HG03159 (cell line): ENCODE measurements at regions not wholly inside any gene's neighbourhood (a gene's known extent, or its start where the extent isn't known, plus 50 kb on each side); places are given as distances from the start of the nearest gene placed in this dataset.
"Not testable (repeated sequence)": the region's sequence is repeated elsewhere in the genome, so short reads cannot be mapped to it uniquely, and the experiment has no call there.

Experiments used
- ATAC-seq: cut with Tn5 transposase; IDR thresholded peaks from one replicate; pipeline ENCODE4 v1.9.1; 2021; ENCODE audit warnings: mild to moderate bottlenecking, moderate library complexity; ENCODE audit not compliant: unreplicated experiment

- not testable (repeated sequence) for ATAC-seq
Measured at GRCh38 chr11:134851503-134852224, 439.6 kb upstream of the B3GAT1 start.

DNA sequence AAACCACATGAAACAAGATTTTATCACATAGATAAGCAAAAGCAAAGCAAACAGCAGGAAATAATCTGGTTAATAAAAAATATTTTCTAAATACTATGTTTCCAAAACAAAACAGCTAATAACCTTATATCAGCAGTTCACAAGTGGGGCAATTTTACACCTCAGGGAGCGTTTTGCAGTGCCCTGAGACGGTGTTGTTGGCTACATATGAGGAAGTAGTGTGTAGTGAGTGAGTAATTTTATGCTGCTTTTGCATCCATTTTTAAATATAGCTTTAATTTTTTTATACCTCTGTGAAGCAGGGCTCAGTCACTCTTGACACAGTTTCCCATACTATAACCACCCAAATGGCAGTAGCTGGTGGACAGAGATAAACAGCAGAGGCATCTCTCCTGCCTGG lies 438.5 kb upstream of the B3GAT1 start:
- ATAC-seq: no peak

- ATAC-seq: no peak
Measured at GRCh38 chr11:134849833-134850232, 437.8 kb upstream of the B3GAT1 start.

GRCh38 chr11:134847083-134847715 lies 435.2 kb upstream of the B3GAT1 start:
- ATAC-seq: no peak

GRCh38 chr11:134846328-134847082 lies 434.5 kb upstream of the B3GAT1 start:
- ATAC-seq: no peak

GRCh38 chr11:134845474-134846327 lies 433.7 kb upstream of the B3GAT1 start:
- no peak for ATAC-seq

- ATAC-seq: no peak
Measured at GRCh38 chr11:134844838-134845237, 432.8 kb upstream of the B3GAT1 start.

DNA sequence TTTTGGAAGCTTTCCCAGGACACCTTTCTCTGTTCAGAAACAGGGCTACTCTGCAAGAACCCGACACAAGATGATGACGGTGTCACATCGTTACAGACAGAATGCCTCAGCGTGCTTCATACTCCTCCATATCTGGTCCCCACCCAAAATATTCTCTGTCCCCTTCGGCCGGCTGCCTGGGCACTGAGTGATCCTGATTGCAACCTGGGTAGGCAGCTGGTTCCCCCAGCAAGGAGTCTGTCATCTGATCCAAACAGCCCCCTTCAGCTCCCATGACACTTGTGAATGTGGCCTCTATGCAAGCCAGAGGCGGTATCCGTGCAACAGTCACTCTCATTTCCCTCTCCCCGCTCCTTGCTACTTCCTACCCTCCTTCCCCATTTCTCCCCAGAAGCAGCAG lies 431.7 kb upstream of the B3GAT1 start:
- no peak for ATAC-seq

GRCh38 chr11:134843020-134843419 lies 431.0 kb upstream of the B3GAT1 start:
- ATAC-seq: no peak

DNA sequence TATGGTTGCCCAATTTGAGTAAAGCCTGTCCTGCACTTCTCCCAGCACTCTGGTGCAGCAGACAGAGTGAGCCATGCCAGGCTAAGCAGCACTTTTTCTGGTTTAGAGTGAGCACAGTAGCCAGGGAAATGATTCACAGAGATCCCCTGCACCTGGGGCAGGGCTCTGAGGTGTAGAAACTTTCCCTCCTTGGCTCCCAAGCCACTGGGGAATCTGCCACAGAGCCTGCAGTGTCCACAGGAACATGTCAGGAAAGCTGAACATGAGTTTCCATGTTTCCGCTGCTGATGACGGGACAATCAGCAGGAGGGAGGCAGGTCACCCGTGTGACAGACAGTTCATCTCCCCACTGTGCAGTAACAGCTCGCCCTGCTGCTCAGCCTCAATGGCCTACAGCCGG lies 429.9 kb upstream of the B3GAT1 start:
- ATAC-seq: no peak

DNA sequence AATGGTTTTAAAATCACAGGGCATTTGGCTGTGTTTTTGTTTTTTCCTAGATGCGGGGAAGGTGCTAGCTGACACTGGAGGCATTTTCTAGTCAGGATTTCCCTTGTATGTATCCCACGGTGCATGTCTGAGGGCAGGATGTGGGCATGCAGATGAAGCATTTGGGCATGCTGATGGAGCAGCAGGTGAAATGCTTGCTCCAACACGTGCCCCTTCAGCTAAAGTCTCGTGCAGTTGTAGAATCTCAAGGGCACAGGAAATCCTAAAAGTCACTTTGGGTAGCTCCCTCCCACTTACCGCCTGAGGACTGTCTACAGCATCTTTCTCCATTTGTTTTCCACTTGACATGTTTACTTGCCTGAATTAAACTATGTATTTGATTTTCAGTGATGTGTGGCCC lies 429.4 kb upstream of the B3GAT1 start:
- ATAC-seq: no peak

- ATAC-seq: no peak
Measured at GRCh38 chr11:134840945-134841344, 428.9 kb upstream of the B3GAT1 start.

GRCh38 chr11:134840165-134840564 lies 428.1 kb upstream of the B3GAT1 start:
- ATAC-seq: not testable (repeated sequence)

- ATAC-seq: no peak
Measured at GRCh38 chr11:134838708-134839107, 426.7 kb upstream of the B3GAT1 start.

GRCh38 chr11:134837887-134838232 lies 425.8 kb upstream of the B3GAT1 start:
- no peak for ATAC-seq

DNA sequence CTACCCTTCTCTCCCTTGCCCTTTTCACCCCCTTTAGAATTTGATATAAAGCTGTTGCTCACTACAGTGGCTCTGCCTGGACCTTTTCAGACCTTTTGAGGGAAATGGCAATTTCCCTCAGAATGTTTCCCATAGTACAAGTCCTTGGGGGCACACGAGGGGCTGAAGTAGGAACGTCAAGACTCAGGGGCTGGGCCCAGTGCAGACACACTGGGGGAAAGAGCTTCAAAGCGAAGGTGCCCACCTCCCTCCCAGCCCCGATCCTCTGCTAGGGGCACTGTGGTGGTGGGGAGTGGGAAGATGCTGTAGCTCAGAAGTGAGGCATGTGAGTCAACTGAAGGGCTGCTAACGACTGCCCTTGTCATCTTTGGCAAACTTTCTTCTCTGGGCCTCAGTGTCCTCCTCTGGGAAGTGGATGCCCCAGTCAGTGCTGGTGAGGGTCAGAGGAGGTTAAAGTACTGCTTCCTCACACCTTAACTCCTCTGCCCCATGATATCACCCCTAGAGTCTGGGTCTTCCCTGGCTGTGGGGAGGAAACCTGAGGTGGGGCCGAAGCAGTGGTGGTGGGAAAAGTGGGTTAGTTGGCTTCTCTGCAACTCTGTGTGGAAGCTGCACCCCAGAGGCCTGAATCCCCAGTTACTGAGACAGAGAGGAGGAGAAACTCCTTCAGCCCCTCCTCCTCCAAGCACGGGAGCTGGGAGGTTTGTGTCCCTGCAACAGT lies 425.3 kb upstream of the B3GAT1 start:
- ATAC-seq: no peak

GRCh38 chr11:134836561-134836960 lies 424.5 kb upstream of the B3GAT1 start:
- no peak for ATAC-seq

DNA sequence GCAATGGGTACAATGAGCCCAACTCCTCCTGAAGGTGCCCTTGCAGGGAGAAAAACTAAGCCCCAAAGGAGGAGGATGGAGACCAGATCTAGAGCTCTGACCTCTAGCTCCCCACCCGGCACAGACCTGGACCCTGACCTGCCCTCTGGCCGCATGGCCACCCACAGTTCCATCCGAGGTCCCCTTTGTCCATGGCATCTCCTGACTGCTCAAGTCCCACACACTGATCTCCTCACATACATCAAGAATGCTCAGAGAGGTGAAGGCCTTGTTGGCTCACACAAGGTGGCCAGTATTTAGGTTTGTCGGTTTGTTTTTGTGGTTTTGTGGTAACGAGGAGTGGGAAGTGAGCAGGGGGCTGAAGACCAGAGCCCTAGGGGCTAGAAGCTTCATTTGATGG lies 423.5 kb upstream of the B3GAT1 start:
- no peak for ATAC-seq

DNA sequence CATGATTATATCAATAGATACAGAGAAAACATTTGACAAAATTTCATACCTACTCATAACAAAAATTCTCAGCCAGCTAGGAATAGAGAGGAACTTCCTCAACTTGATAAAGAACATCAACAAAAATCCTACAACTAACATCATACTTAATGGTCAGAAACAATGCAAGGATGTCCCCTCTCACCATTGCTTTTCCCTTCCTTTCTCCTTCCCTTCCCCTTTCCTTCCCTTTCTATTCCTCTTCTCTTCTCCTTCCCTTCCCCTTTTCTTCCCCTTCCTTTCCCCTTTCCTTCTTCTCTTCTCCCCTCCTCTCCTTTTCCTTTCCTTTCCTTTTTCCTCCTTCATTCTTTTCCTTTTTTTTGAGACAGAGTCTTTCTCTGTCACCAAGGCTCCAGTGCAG lies 418.3 kb upstream of the B3GAT1 start:
- ATAC-seq: no peak

GRCh38 chr11:134823970-134824369 lies 411.9 kb upstream of the B3GAT1 start:
- no peak for ATAC-seq

DNA sequence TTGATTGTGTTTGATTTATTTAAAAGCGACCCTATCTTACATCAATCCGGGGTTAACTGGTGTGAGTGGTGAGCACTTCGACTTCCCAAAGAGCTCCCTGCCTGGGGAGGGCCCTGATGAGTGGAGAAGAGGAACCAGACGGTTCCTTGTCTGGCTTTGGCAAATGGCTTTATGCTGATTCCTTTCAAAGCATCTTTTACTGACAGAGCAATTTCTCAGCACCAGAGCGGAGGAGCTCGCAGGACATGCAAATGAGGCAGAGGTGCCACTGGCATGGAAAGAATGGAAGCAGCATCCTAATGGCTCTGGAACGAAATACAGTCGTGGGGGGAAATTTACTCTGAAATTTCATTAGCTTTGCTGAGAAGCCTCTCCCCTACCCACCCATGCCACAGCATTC lies 410.9 kb upstream of the B3GAT1 start:
- no peak for ATAC-seq
